HCT116 (cell line): ENCODE measurements at regions not wholly inside any gene's neighbourhood (a gene's known extent, or its start where the extent isn't known, plus 50 kb on each side); places are given as distances from the start of the nearest gene placed in this dataset.

Experiments
- ATAC-seq: fragments of 200-7000 bp; cut with Tn5 transposase; 2 replicates; pipeline ENCODE4 v1.9.1; 2020; ENCODE audit warnings: mild to moderate bottlenecking, moderate library complexity
- BruUV-seq: library from RNA; stranded (reverse); fragments of 400-500 nt; replicated peaks from 2 replicates; lab custom pipeline; 2021; lab: Mats Ljungman, UMichigan
- CTCF ChIA-PET: fragments of 300-600 bp; sonication (Branson Sonifier 250); formaldehyde crosslinking; loops from one replicate; lab custom pipeline; 2021; ENCODE audit warnings: antibody characterized with exemption; lab: Charles Lee
- POLR2A ChIA-PET: fragments of 300-600, 350-600 bp; sonication (Branson Sonifier 250); formaldehyde crosslinking; loops from one replicate; lab custom pipeline; 2021; ENCODE audit warnings: antibody characterized with exemption; lab: Charles Lee
- RAD21 ChIA-PET, 2 experiments: fragments of 300-600 bp; sonication (Branson Sonifier 250); formaldehyde crosslinking; loops; one replicate each; lab custom pipeline; 2023; ENCODE audit warnings: low total read pairs in 2 of 2; ENCODE audit not compliant: uncharacterized antibody in 2 of 2, unreplicated experiment in 2 of 2, low non-redundant PET in 1 of 2; lab: Charles Lee
- DNase-seq: peaks from one replicate; pipeline ENCODE4 v3.0.0-alpha.2; 2010; ENCODE audit warnings: low read depth, low spot score
- H2AFZ ChIP-seq: fragments of 200-600 bp; shearing (Covaris generic), sonication (generic); 2 replicates; pipeline ENCODE4 v1.6.1; 2017; ENCODE audit warnings: low read depth, mixed run types, mixed read lengths, antibody characterized with exemption, low read length; ENCODE audit not compliant: poor library complexity, severe bottlenecking
- H3K27ac ChIP-seq: 2 replicates; pipeline ENCODE4 v1.5.1; 2012; ENCODE audit warnings: low read depth, low read length
- H3K27me3 ChIP-seq: fragments of 200-600 bp; sonication (generic); 2 replicates; pipeline ENCODE4 v1.6.1; 2016; ENCODE audit warnings: mixed run types, low read length, mixed read lengths; ENCODE audit not compliant: insufficient read depth
- H3K36me3 ChIP-seq, 2 experiments: fragments of 200-500 bp in 1 of 2; fragments of 200-600 bp in 1 of 2; sonication (Bioruptor generic) in 1 of 2; sonication (generic) in 1 of 2; 2 replicates each; pipeline versions ENCODE4 v1.5.1 to v1.6.1; 2014 to 2016; ENCODE audit warnings: low read length in 2 of 2, inconsistent platforms in 1 of 2, mixed read lengths in 1 of 2, mixed run types in 1 of 2; ENCODE audit not compliant: insufficient read depth in 2 of 2, control insufficient read depth in 1 of 2
- H3K4me1 ChIP-seq, 2 experiments: fragments of 200-600 bp in 1 of 2; sonication (generic) in 1 of 2; 2 replicates each; pipeline versions ENCODE4 v1.5.1 to v1.6.1; 2012 to 2017; ENCODE audit warnings: low read length in 2 of 2, inconsistent platforms in 1 of 2, mild to moderate bottlenecking in 1 of 2, mixed read lengths in 1 of 2, mixed run types in 1 of 2, moderate library complexity in 1 of 2; ENCODE audit not compliant: insufficient read depth in 2 of 2, control insufficient read depth in 1 of 2
- H3K4me2 ChIP-seq: fragments of 200-600 bp; sonication (generic); 2 replicates; pipeline ENCODE4 v1.6.1; 2017; ENCODE audit warnings: mixed run types, low read length, mixed read lengths
- H3K4me3 ChIP-seq, 2 experiments: fragments of 200-600 bp in 1 of 2; sonication (generic) in 1 of 2; replicated peaks in 1 of 2; 2 replicates each; pipeline ENCODE4 v1.5.1; 2011 to 2016; ENCODE audit warnings: low read length in 2 of 2, control low read depth in 1 of 2, low read depth in 1 of 2, mild to moderate bottlenecking in 1 of 2, mixed read lengths in 1 of 2, mixed run types in 1 of 2
- H3K79me2 ChIP-seq: fragments of 200-600 bp; sonication (generic); 2 replicates; pipeline ENCODE4 v1.6.1; 2017; ENCODE audit warnings: mild to moderate bottlenecking, mixed run types, low read length, moderate library complexity, mixed read lengths; ENCODE audit not compliant: insufficient read depth
- H3K9ac ChIP-seq: fragments of 200-600 bp; sonication (generic); 2 replicates; pipeline ENCODE4 v1.6.1; 2016; ENCODE audit warnings: low read length, mixed read lengths
- H3K9me2 ChIP-seq: fragments of 200-600 bp; sonication (generic), shearing (Covaris generic); 2 replicates; pipeline ENCODE4 v1.6.1; 2017; ENCODE audit warnings: mixed run types, mild to moderate bottlenecking, moderate library complexity; ENCODE audit not compliant: insufficient read depth
- H3K9me3 ChIP-seq, 2 experiments: fragments of 200-500 bp in 1 of 2; fragments of 200-600 bp in 1 of 2; sonication (Bioruptor generic) in 1 of 2; sonication (generic) in 1 of 2; 2 replicates each; pipeline ENCODE4 v1.6.1; 2014 to 2017; ENCODE audit warnings: low read length in 2 of 2, mixed read lengths in 2 of 2, inconsistent platforms in 1 of 2, low read depth in 1 of 2, mild to moderate bottlenecking in 1 of 2, mixed run types in 1 of 2, moderate library complexity in 1 of 2; ENCODE audit not compliant: control insufficient read depth in 1 of 2, insufficient read depth in 1 of 2
- H4K20me1 ChIP-seq: fragments of 200-600 bp; sonication (generic), shearing (Covaris generic); 2 replicates; pipeline ENCODE4 v1.6.1; 2017; ENCODE audit warnings: mixed run types, mild to moderate bottlenecking, moderate library complexity; ENCODE audit not compliant: insufficient read depth
- EZH2 ChIP-seq: fragments of 200-600 bp; sonication (generic); IDR thresholded peaks from 2 replicates; pipeline ENCODE4 v1.6.1; 2017; ENCODE audit warnings: antibody characterized with exemption, mixed run types
- FOSL1 ChIP-seq: IDR thresholded peaks from 2 replicates; pipeline ENCODE4 v1.6.1; 2012; ENCODE audit warnings: low read depth
- POLR2A ChIP-seq: IDR thresholded peaks from 2 replicates; pipeline ENCODE4 v1.7.0; 2011; ENCODE audit warnings: borderline replicate concordance; ENCODE audit not compliant: insufficient read depth, insufficient read length; ENCODE audit errors: extremely low read depth
- YY1 ChIP-seq: IDR thresholded peaks from 2 replicates; pipeline ENCODE4 v1.6.1; 2011; ENCODE audit warnings: low read length, low read depth, moderate library complexity, mild to moderate bottlenecking; ENCODE audit not compliant: insufficient replicate concordance; ENCODE audit errors: extremely low read depth
- intact Hi-C: fragments of 100-400 bp; cut with micrococcal nuclease; formaldehyde crosslinking; loops from 2 replicates; pipeline ENCODE4 v1.10.0; 2022
- TF ChIP-seq, protein P1 (sequence below): IDR thresholded peaks from 2 replicates; pipeline ENCODE4 v1.6.1; 2012
- TF ChIP-seq, protein P2 (sequence below): IDR thresholded peaks from 2 replicates; pipeline ENCODE4 v1.6.1; 2012

DNA sequence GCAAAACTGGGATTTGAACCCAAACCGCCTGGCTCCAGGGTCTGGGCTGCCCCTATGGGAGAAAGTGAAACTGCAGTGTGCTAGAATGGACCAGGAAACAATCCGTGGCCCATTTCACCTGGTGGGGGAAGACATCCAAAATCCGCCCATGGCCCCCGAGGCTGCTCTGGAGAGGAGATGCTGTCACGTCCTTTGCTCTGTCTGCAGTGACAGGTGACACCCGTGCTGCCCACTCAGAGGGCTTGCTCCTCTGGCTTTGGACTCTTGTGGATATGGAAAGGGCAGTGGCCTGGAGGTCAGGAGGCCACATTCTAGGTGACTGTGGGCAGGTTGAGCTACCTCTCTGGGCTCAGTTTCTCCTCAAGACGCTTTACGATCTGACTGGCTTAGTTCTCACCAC is 151.2 kb upstream of the GPR26 start:
- no peaks in the 10 kb centered on the region for H3K79me2 ChIP-seq
- TF ChIP-seq EZH2, result no peak
- TF ChIP-seq, protein P1, sequence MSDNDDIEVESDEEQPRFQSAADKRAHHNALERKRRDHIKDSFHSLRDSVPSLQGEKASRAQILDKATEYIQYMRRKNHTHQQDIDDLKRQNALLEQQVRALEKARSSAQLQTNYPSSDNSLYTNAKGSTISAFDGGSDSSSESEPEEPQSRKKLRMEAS, result no peak
- H3K27me3 ChIP-seq, result peaks cover 20% of the 10 kb centered on the region; the same call in 1 of the 2 replicates
- RAD21 ChIA-PET, result no interaction called here
- H2AFZ ChIP-seq, result no peak overlapping the region
- POLR2A ChIA-PET, result no interaction called here
- DNase-seq (no peak), ATAC-seq (no peak)
- H3K4me3 ChIP-seq, result no peak overlapping the region
- no peaks in the 10 kb centered on the region for H3K9me2 ChIP-seq
- no peaks in the 10 kb centered on the region for H3K36me3 ChIP-seq
- no peaks in the 10 kb centered on the region for H4K20me1 ChIP-seq
- H3K9ac ChIP-seq, result no peak overlapping the region
- CTCF ChIA-PET, result no interaction called here
- no peak overlapping the region for H3K27ac ChIP-seq
- no peaks in the 10 kb centered on the region for H3K9me3 ChIP-seq
- intact Hi-C loops, result no loop called here
- no TSS peak for BruUV-seq
- H3K4me2 ChIP-seq, result no peak overlapping the region
- no peaks in the 10 kb centered on the region for H3K4me1 ChIP-seq

DNA sequence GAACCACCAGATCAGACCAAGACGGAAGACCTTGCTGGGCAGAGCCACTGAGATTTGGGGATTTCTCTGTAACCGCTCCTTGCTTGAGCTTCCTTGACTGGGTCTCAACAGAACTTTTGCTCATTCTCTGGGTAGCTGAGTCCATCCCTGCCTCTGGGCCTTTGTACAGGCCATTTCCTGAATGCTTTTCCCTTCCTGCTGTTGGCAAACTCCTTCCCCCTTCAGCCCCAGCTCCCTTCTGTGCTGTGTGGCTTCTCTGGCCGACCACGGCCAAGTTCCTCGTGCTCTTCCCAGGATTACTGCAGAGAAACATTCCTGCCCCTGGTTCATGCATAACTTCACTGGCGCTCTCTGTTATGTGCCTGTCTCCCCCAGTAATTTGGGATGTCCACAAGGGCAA is 150.5 kb upstream of the GPR26 start:
- no peak overlapping the region for H3K9ac ChIP-seq
- H2AFZ ChIP-seq, result no peak overlapping the region
- DNase-seq (no peak), ATAC-seq (no peak)
- H3K4me3 ChIP-seq, result no peak overlapping the region
- TF ChIP-seq EZH2 (no peak), FOSL1 (no peak), POLR2A (no peak), YY1 (no peak)
- TF ChIP-seq, protein P2, sequence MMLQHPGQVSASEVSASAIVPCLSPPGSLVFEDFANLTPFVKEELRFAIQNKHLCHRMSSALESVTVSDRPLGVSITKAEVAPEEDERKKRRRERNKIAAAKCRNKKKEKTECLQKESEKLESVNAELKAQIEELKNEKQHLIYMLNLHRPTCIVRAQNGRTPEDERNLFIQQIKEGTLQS, result no peak
- intact Hi-C loops, result no loop called here
- H3K79me2 ChIP-seq, result no peaks in the 10 kb centered on the region
- no peaks in the 10 kb centered on the region for H3K9me3 ChIP-seq
- H4K20me1 ChIP-seq, result no peaks in the 10 kb centered on the region
- no peaks in the 10 kb centered on the region for H3K9me2 ChIP-seq
- no peaks in the 10 kb centered on the region for H3K4me1 ChIP-seq
- peaks cover 20% of the 10 kb centered on the region; the same call in 1 of the 2 replicates for H3K27me3 ChIP-seq
- CTCF ChIA-PET, result no interaction called here
- POLR2A ChIA-PET, result no interaction called here
- no peaks in the 10 kb centered on the region for H3K36me3 ChIP-seq
- H3K4me2 ChIP-seq, result no peak overlapping the region
- RAD21 ChIA-PET, result no interaction called here
- no peak overlapping the region for H3K27ac ChIP-seq
- no TSS peak for BruUV-seq
